HEK293 (cell line): ENCODE measurements at regions not wholly inside any gene's neighbourhood (a gene's known extent, or its start where the extent isn't known, plus 50 kb on each side); places are given as distances from the start of the nearest gene placed in this dataset.

Source experiments
- KLF8 ChIP-seq: fragments of 450-650 bp; formaldehyde crosslinking; IDR thresholded peaks from 2 replicates; pipeline ENCODE4 v1.5.1; 2016; ENCODE audit warnings: missing biosample characterization, missing genetic modification characterization
- ZNF768 ChIP-seq: fragments of 450-650 bp; formaldehyde crosslinking; IDR thresholded peaks from 2 replicates; pipeline ENCODE4 v1.5.1; 2018; ENCODE audit warnings: missing biosample characterization, mild to moderate bottlenecking, missing genetic modification characterization
- ZNF830 ChIP-seq: fragments of 450-650 bp; IDR thresholded peaks from 2 replicates; pipeline ENCODE4 v1.5.0; 2018; ENCODE audit warnings: missing biosample characterization, missing genetic modification characterization, low read depth, mild to moderate bottlenecking, moderate library complexity
- TF ChIP-seq, protein P1 (sequence below): fragments of 450-650 bp; formaldehyde crosslinking; IDR thresholded peaks from 2 replicates; pipeline ENCODE4 v1.5.1; 2016; ENCODE audit warnings: missing biosample characterization, missing genetic modification characterization

GRCh38 chr4:138852681-138853080, 162.9 kb upstream of the NOCT start:
- TF ChIP-seq ZNF830 (tag by site-specific recombination) (no peak), ZNF768 (tag by site-specific recombination) (no peak), KLF8 (no peak)
- TF ChIP-seq, protein P1, sequence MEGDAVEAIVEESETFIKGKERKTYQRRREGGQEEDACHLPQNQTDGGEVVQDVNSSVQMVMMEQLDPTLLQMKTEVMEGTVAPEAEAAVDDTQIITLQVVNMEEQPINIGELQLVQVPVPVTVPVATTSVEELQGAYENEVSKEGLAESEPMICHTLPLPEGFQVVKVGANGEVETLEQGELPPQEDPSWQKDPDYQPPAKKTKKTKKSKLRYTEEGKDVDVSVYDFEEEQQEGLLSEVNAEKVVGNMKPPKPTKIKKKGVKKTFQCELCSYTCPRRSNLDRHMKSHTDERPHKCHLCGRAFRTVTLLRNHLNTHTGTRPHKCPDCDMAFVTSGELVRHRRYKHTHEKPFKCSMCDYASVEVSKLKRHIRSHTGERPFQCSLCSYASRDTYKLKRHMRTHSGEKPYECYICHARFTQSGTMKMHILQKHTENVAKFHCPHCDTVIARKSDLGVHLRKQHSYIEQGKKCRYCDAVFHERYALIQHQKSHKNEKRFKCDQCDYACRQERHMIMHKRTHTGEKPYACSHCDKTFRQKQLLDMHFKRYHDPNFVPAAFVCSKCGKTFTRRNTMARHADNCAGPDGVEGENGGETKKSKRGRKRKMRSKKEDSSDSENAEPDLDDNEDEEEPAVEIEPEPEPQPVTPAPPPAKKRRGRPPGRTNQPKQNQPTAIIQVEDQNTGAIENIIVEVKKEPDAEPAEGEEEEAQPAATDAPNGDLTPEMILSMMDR (tag by site-specific recombination) = no peak
